T-cell (primary cell): ENCODE measurements at regions not wholly inside any gene's neighbourhood (a gene's known extent, or its start where the extent isn't known, plus 50 kb on each side); places are given as distances from the start of the nearest gene placed in this dataset.

Experiments
- ATAC-seq, 4 experiments: fragments of 200-7000 bp in 3 of 4; fragments of 150-1000 bp in 1 of 4; cut with Tn5 transposase; replicated peaks in 1 of 4; 1 replicate in 3 of 4; 2 replicates in 1 of 4; pipeline ENCODE4 v1.10.0; 2021; ENCODE audit warnings: moderate library complexity in 3 of 4, mild to moderate bottlenecking in 2 of 4, moderate number of reproducible peaks in 1 of 4
- CTCF ChIA-PET, 2 donors: fragments of 300-600 bp; sonication (Branson Sonifier 250); formaldehyde crosslinking; loops; one replicate each; lab custom pipeline; 2022; ENCODE audit warnings: antibody characterized with exemption in 2 of 2; lab: Charles Lee
- POLR2A ChIA-PET, 2 donors: fragments of 300-600 bp; sonication (Branson Sonifier 250); formaldehyde crosslinking; loops; one replicate each; lab custom pipeline; 2022; ENCODE audit warnings: antibody characterized with exemption in 2 of 2; lab: Charles Lee
- DNase-seq, 35 experiments: peaks; one replicate each; pipeline versions ENCODE4 v3.0.0 to v3.0.0-alpha.2; 2013 to 2023
- H3K27ac ChIP-seq: one replicate; pipeline ENCODE4 v1.5.1; 2013; ENCODE audit warnings: low read length
- H3K27me3 ChIP-seq, 2 experiments: replicated peaks in 1 of 2; 1 replicate in 1 of 2; 2 replicates in 1 of 2; pipeline versions ENCODE4 v1.6.1 to v1.7.0; 2013; ENCODE audit warnings: low read length in 1 of 2, mixed read lengths in 1 of 2; ENCODE audit not compliant: control insufficient read depth in 2 of 2, insufficient read depth in 2 of 2; ENCODE audit errors: extremely low read depth in 1 of 2
- H3K36me3 ChIP-seq, 2 donors: 1 replicate in 1 of 2; 2 replicates in 1 of 2; pipeline versions ENCODE4 v1.6.1 to v1.7.0; 2013; ENCODE audit warnings: low read length in 1 of 2; ENCODE audit not compliant: control insufficient read depth in 2 of 2, insufficient read depth in 1 of 2; ENCODE audit errors: extremely low read depth in 1 of 2
- H3K4me1 ChIP-seq, 2 experiments: 1 replicate in 1 of 2; 2 replicates in 1 of 2; pipeline versions ENCODE4 v1.6.1 to v1.7.0; 2013; ENCODE audit warnings: low read length in 2 of 2, mixed read lengths in 1 of 2; ENCODE audit not compliant: insufficient read depth in 2 of 2, control insufficient read depth in 1 of 2; ENCODE audit errors: extremely low read depth in 1 of 2
- H3K4me3 ChIP-seq, 2 donors: 1 replicate in 1 of 2; 2 replicates in 1 of 2; pipeline versions ENCODE4 v1.5.1 to v1.7.0; 2013; ENCODE audit warnings: mild to moderate bottlenecking in 2 of 2, low read length in 1 of 2, moderate library complexity in 1 of 2; ENCODE audit not compliant: control insufficient read depth in 1 of 2; ENCODE audit errors: extremely low read depth in 1 of 2
- H3K9me3 ChIP-seq: 2 replicates; pipeline ENCODE4 v1.7.0; 2013
- H3K27ac Mint-ChIP-seq, 2 donors: one replicate each; pipeline ENCODE4 v1.8.0; 2020 to 2021; ENCODE audit warnings: mild to moderate bottlenecking in 2 of 2, mixed read lengths in 2 of 2
- H3K27me3 Mint-ChIP-seq, 2 donors: one replicate each; pipeline ENCODE4 v1.8.0; 2021 to 2022; ENCODE audit warnings: mixed read lengths in 2 of 2
- H3K36me3 Mint-ChIP-seq: one replicate; pipeline ENCODE4 v1.8.0; 2021; ENCODE audit warnings: mixed read lengths
- H3K4me1 Mint-ChIP-seq, 3 donors: one replicate each; pipeline ENCODE4 v1.8.0; 2020 to 2022; ENCODE audit warnings: mixed read lengths in 3 of 3, mild to moderate bottlenecking in 1 of 3
- H3K4me3 Mint-ChIP-seq, 3 donors: one replicate each; pipeline ENCODE4 v1.8.0; 2020 to 2022; ENCODE audit warnings: mild to moderate bottlenecking in 3 of 3, mixed read lengths in 3 of 3, moderate library complexity in 3 of 3
- H3K9me3 Mint-ChIP-seq, 3 donors: one replicate each; pipeline ENCODE4 v1.8.0; 2020 to 2022; ENCODE audit warnings: mixed read lengths in 3 of 3
- WGBS: methylation state at CpG from one replicate; pipeline ENCODE4 v1.1.5; 2013; ENCODE audit warnings: missing lambda C conversion rate; ENCODE audit not compliant: insufficient coverage; 5-methylcytosine and 5-hydroxymethylcytosine counted together

GRCh38 chr2:75870133-75870532 lies 159.4 kb upstream of the GCFC2 start:
- Mint-ChIP-seq H3K4me1 (peaks cover 0 to 4% (median 0%) of the 10 kb centered on the region in 3 donors), H3K27ac (no peak overlapping the region), H3K27me3 (no peaks in the 10 kb centered on the region), H3K36me3 (no peaks in the 10 kb centered on the region), H3K4me3 (no peak overlapping the region), H3K9me3 (peaks cover 0 to 3% (median 0%) of the 10 kb centered on the region in 3 donors)
- POLR2A ChIA-PET = no interaction called here
- DNase-seq (no peak), ATAC-seq (no peak)
- Histone ChIP-seq H3K36me3 (no peaks in the 10 kb centered on the region), H3K4me3 (no peak overlapping the region), H3K9me3 (no peaks in the 10 kb centered on the region), H3K4me1 (no peaks in the 10 kb centered on the region), H3K27ac (no peak overlapping the region), H3K27me3 (peaks cover 0 to 4% of the 10 kb centered on the region in 2 experiments)
- 40% methylated on average over 1 of the region's 4 CpGs for WGBS
- CTCF ChIA-PET = no interaction called here

GRCh38 chr2:75865702-75866101 lies 155.0 kb upstream of the GCFC2 start:
- ChIA-PET CTCF (no interaction called here), POLR2A (interaction anchor here in 1 of 2 donors (0.6 kb wide), 1 partner anchor 558 kb away, joined by 6 read pairs; no protein-coding TSS in a partner anchor)
- no peak overlapping the region for H3K27ac Mint-ChIP-seq
- no peak overlapping the region for H3K4me3 Mint-ChIP-seq
- peaks cover 0 to under 1% (median 0%) of the 10 kb centered on the region in 3 donors for H3K4me1 Mint-ChIP-seq
- Histone ChIP-seq H3K4me3 (no peak overlapping the region), H3K27me3 (no peaks in the 10 kb centered on the region), H3K9me3 (no peaks in the 10 kb centered on the region), H3K36me3 (no peaks in the 10 kb centered on the region), H3K27ac (no peak overlapping the region), H3K4me1 (no peaks in the 10 kb centered on the region)
- H3K9me3 Mint-ChIP-seq = no peaks in the 10 kb centered on the region
- peaks cover 0 to 8% of the 10 kb centered on the region in 2 donors for H3K27me3 Mint-ChIP-seq
- H3K36me3 Mint-ChIP-seq = no peaks in the 10 kb centered on the region
- WGBS = no CpG with 5 or more reads among the region's 8 CpGs
- no peak for DNase-seq
- no peak for ATAC-seq

GRCh38 chr2:75865083-75865482 lies 154.4 kb upstream of the GCFC2 start:
- H3K4me1 ChIP-seq = no peaks in the 10 kb centered on the region
- no peak overlapping the region for H3K4me3 ChIP-seq
- H3K4me3 Mint-ChIP-seq = no peak overlapping the region
- no peaks in the 10 kb centered on the region for H3K36me3 ChIP-seq
- H3K4me1 Mint-ChIP-seq = no peaks in the 10 kb centered on the region
- ATAC-seq (no peak), DNase-seq (no peak)
- no peaks in the 10 kb centered on the region for H3K36me3 Mint-ChIP-seq
- H3K27me3 ChIP-seq = no peaks in the 10 kb centered on the region
- no peaks in the 10 kb centered on the region for H3K9me3 ChIP-seq
- no peaks in the 10 kb centered on the region for H3K9me3 Mint-ChIP-seq
- CTCF ChIA-PET = no interaction called here
- POLR2A ChIA-PET = interaction anchor here in 1 of 2 donors (0.6 kb wide), 1 partner anchor 558 kb away, joined by 6 read pairs; no protein-coding TSS in a partner anchor
- peaks cover 0 to 8% of the 10 kb centered on the region in 2 donors for H3K27me3 Mint-ChIP-seq
- no peak overlapping the region for H3K27ac ChIP-seq
- no CpG with 5 or more reads among the region's 2 CpGs for WGBS
- no peak overlapping the region for H3K27ac Mint-ChIP-seq

- H3K27ac Mint-ChIP-seq = no peak overlapping the region
- no peaks in the 10 kb centered on the region for H3K36me3 ChIP-seq
- H3K9me3 ChIP-seq = no peaks in the 10 kb centered on the region
- no peak overlapping the region for H3K4me3 Mint-ChIP-seq
- no peaks in the 10 kb centered on the region for H3K4me1 ChIP-seq
- no CpG with 5 or more reads among the region's 3 CpGs for WGBS
- H3K9me3 Mint-ChIP-seq = peaks cover 0 to 4% (median 0%) of the 10 kb centered on the region in 3 donors
- ATAC-seq = no peak
- peaks cover 0 to 8% of the 10 kb centered on the region in 2 donors for H3K27me3 Mint-ChIP-seq
- no peak for DNase-seq
- no peak overlapping the region for H3K4me3 ChIP-seq
- CTCF ChIA-PET = no interaction called here
- H3K27me3 ChIP-seq = no peaks in the 10 kb centered on the region
- POLR2A ChIA-PET = no interaction called here
- no peaks in the 10 kb centered on the region for H3K36me3 Mint-ChIP-seq
- H3K4me1 Mint-ChIP-seq = no peaks in the 10 kb centered on the region
- no peak overlapping the region for H3K27ac ChIP-seq
These were observed 151.8 kb upstream of the GCFC2 start for GRCh38 chr2:75862547-75862946.

GRCh38 chr2:75853436-75853835 lies 142.7 kb upstream of the GCFC2 start:
- no peaks in the 10 kb centered on the region for H3K27me3 ChIP-seq
- H3K27ac ChIP-seq = no peak overlapping the region
- CTCF ChIA-PET = no interaction called here
- POLR2A ChIA-PET = no interaction called here
- no peaks in the 10 kb centered on the region for H3K9me3 ChIP-seq
- Mint-ChIP-seq H3K27ac (no peak overlapping the region), H3K4me3 (no peak overlapping the region), H3K4me1 (no peaks in the 10 kb centered on the region), H3K27me3 (peaks cover 0 to 6% of the 10 kb centered on the region in 2 donors), H3K9me3 (peaks cover 9 to 16% (median 10%) of the 10 kb centered on the region in 3 donors), H3K36me3 (no peaks in the 10 kb centered on the region)
- ATAC-seq = no peak
- H3K4me3 ChIP-seq = no peak overlapping the region
- DNase-seq = no peak
- no peaks in the 10 kb centered on the region for H3K36me3 ChIP-seq
- H3K4me1 ChIP-seq = no peaks in the 10 kb centered on the region

GRCh38 chr2:75852639-75853038 lies 141.9 kb upstream of the GCFC2 start:
- H3K27me3 Mint-ChIP-seq = peaks cover 0 to 6% of the 10 kb centered on the region in 2 donors
- Histone ChIP-seq H3K4me3 (no peak overlapping the region), H3K9me3 (no peaks in the 10 kb centered on the region), H3K4me1 (no peaks in the 10 kb centered on the region), H3K36me3 (no peaks in the 10 kb centered on the region), H3K27me3 (no peaks in the 10 kb centered on the region), H3K27ac (no peak overlapping the region)
- ATAC-seq (no peak), DNase-seq (no peak)
- ChIA-PET POLR2A (no interaction called here), CTCF (no interaction called here)
- no peak overlapping the region for H3K4me3 Mint-ChIP-seq
- H3K27ac Mint-ChIP-seq = no peak overlapping the region
- no CpG with 5 or more reads among the region's 2 CpGs for WGBS
- peaks cover 9 to 16% (median 10%) of the 10 kb centered on the region in 3 donors for H3K9me3 Mint-ChIP-seq
- H3K4me1 Mint-ChIP-seq = no peaks in the 10 kb centered on the region
- no peaks in the 10 kb centered on the region for H3K36me3 Mint-ChIP-seq

- DNase-seq = no peak
- Histone ChIP-seq H3K4me3 (no peak overlapping the region), H3K27ac (no peak overlapping the region), H3K9me3 (no peaks in the 10 kb centered on the region), H3K36me3 (no peaks in the 10 kb centered on the region), H3K27me3 (no peaks in the 10 kb centered on the region), H3K4me1 (no peaks in the 10 kb centered on the region)
- no CpG with 5 or more reads among the region's 1 CpG for WGBS
- H3K9me3 Mint-ChIP-seq = no peaks in the 10 kb centered on the region
- H3K27ac Mint-ChIP-seq = no peak overlapping the region
- H3K36me3 Mint-ChIP-seq = no peaks in the 10 kb centered on the region
- no peak overlapping the region for H3K4me3 Mint-ChIP-seq
- H3K27me3 Mint-ChIP-seq = peaks cover 0 to 1% of the 10 kb centered on the region in 2 donors
- CTCF ChIA-PET = no interaction called here
- ATAC-seq = no peak
- no peaks in the 10 kb centered on the region for H3K4me1 Mint-ChIP-seq
- POLR2A ChIA-PET = no interaction called here
These were observed 136.0 kb upstream of the GCFC2 start for GRCh38 chr2:75846683-75847190.
